MM.1S (cell line): ENCODE measurements at regions not wholly inside any gene's neighbourhood (a gene's known extent, or its start where the extent isn't known, plus 50 kb on each side); places are given as distances from the start of the nearest gene placed in this dataset.

ENCODE experiments used
- DNase-seq: peaks from one replicate; pipeline ENCODE4 v3.0.0-alpha.2; 2015
- H2AFZ ChIP-seq: fragments of 300-600 bp; sonication (generic); 2 replicates; pipeline ENCODE4 v1.6.0; 2016; ENCODE audit warnings: antibody characterized with exemption, low read length
- H3F3A ChIP-seq: fragments of 300-600 bp; sonication (generic); 2 replicates; pipeline ENCODE4 v1.6.1; 2016; ENCODE audit warnings: mild to moderate bottlenecking, antibody characterized with exemption, low read length, moderate library complexity, mixed read lengths; ENCODE audit not compliant: insufficient read depth
- H3K27ac ChIP-seq: fragments of 300-600 bp; sonication (generic); 2 replicates; pipeline ENCODE4 v1.5.1; 2016; ENCODE audit warnings: mild to moderate bottlenecking, low read length
- H3K27me3 ChIP-seq: fragments of 300-600 bp; sonication (generic); replicated peaks from 2 replicates; pipeline ENCODE4 v1.6.0; 2016; ENCODE audit warnings: low read length; ENCODE audit not compliant: insufficient read depth
- H3K36me3 ChIP-seq: fragments of 300-600 bp; sonication (generic); replicated peaks from 2 replicates; pipeline ENCODE4 v1.6.1; 2016; ENCODE audit warnings: mild to moderate bottlenecking, low read length, mixed read lengths; ENCODE audit not compliant: insufficient read depth
- H3K4me1 ChIP-seq: fragments of 300-600 bp; sonication (generic); 2 replicates; pipeline ENCODE4 v1.6.1; 2016; ENCODE audit warnings: low read length, mixed read lengths
- H3K4me2 ChIP-seq: fragments of 300-600 bp; sonication (generic); 2 replicates; pipeline ENCODE4 v1.6.0; 2016; ENCODE audit warnings: low read depth, low read length
- H3K4me3 ChIP-seq: fragments of 300-600 bp; sonication (generic); 2 replicates; pipeline ENCODE4 v1.5.1; 2016; ENCODE audit warnings: low read length, mixed read lengths
- H3K79me2 ChIP-seq: fragments of 300-600 bp; sonication (generic); 2 replicates; pipeline ENCODE4 v1.6.1; 2016; ENCODE audit warnings: mixed run types, low read length, mixed read lengths
- H3K9ac ChIP-seq: fragments of 300-600 bp; sonication (generic); 2 replicates; pipeline ENCODE4 v1.6.1; 2016; ENCODE audit warnings: low read length, mixed read lengths
- H3K9me2 ChIP-seq: fragments of 300-600 bp; sonication (generic); replicated peaks from 2 replicates; pipeline ENCODE4 v1.6.1; 2016; ENCODE audit warnings: mild to moderate bottlenecking, low read length, mixed read lengths; ENCODE audit not compliant: insufficient read depth
- H3K9me3 ChIP-seq: fragments of 300-600 bp; sonication (generic); replicated peaks from 2 replicates; pipeline ENCODE4 v1.6.1; 2016; ENCODE audit warnings: mild to moderate bottlenecking, low read length, mixed read lengths; ENCODE audit not compliant: insufficient read depth
- H4K20me1 ChIP-seq: fragments of 300-600 bp; sonication (generic); 2 replicates; pipeline ENCODE4 v1.6.1; 2016; ENCODE audit warnings: mild to moderate bottlenecking, low read length, moderate library complexity, mixed read lengths; ENCODE audit not compliant: insufficient read depth
- CTCF ChIP-seq: fragments of 300-600 bp; sonication (generic); IDR thresholded peaks from 2 replicates; pipeline ENCODE4 v1.5.1; 2016; ENCODE audit warnings: antibody characterized with exemption, low read length, mixed read lengths
- EZH2 ChIP-seq: fragments of 300-600 bp; sonication (generic); optimal IDR thresholded peaks from 2 replicates; pipeline ENCODE3; 2017; ENCODE audit warnings: low read depth, mild to moderate bottlenecking, antibody characterized with exemption, low read length, mixed read lengths
- EZH2phosphoT487 ChIP-seq: fragments of 300-600 bp; sonication (generic); IDR thresholded peaks from 2 replicates; pipeline ENCODE4 v1.6.1; 2018; ENCODE audit warnings: antibody characterized with exemption, low read length

GRCh38 chr6:82076916-82077315 is 170.6 kb downstream of the IBTK start:
- no peaks in the 10 kb centered on the region for H3K79me2 ChIP-seq
- H3K4me2 ChIP-seq = no peak overlapping the region
- H3K36me3 ChIP-seq = no peaks in the 10 kb centered on the region
- H3F3A ChIP-seq = no peaks in the 10 kb centered on the region
- H2AFZ ChIP-seq = no peak overlapping the region
- TF ChIP-seq EZH2 (no peak), CTCF (no peak)
- no peaks in the 10 kb centered on the region for H4K20me1 ChIP-seq
- H3K27me3 ChIP-seq = no peaks in the 10 kb centered on the region
- H3K27ac ChIP-seq = no peak overlapping the region
- H3K4me1 ChIP-seq = no peaks in the 10 kb centered on the region
- H3K9me2 ChIP-seq = no peaks in the 10 kb centered on the region
- no peak overlapping the region for H3K9ac ChIP-seq
- no peak overlapping the region for H3K4me3 ChIP-seq
- H3K9me3 ChIP-seq = no peaks in the 10 kb centered on the region
- DNase-seq = no peak

DNA sequence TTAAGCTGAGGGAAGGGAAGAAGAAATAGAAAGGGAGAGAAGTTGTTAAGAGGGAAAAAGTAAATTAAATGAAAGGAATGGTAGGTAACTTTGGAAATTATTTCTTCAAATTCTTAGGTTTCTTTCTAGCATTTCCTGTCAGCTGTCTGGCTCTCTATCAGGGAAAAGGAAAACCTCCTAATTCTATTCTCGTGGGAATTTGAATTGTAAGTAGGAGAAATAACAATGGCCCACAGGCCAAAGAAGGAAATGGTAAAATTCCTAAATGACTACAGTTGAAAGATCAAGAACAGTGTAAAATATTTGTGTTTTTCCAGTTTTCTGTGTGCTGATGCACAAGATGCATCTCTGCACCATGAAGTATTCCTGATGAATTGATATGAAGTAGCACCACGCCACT is 173.0 kb downstream of the IBTK start:
- H3K9me3 ChIP-seq = no peaks in the 10 kb centered on the region
- no peak overlapping the region for H3K9ac ChIP-seq
- H3K4me3 ChIP-seq = no peak overlapping the region
- H4K20me1 ChIP-seq = no peaks in the 10 kb centered on the region
- no peak for TF ChIP-seq EZH2phosphoT487
- TF ChIP-seq EZH2 = no peak
- no peak for TF ChIP-seq CTCF
- no peak overlapping the region for H2AFZ ChIP-seq
- no peak overlapping the region for H3K4me2 ChIP-seq
- H3K9me2 ChIP-seq = no peaks in the 10 kb centered on the region
- no peaks in the 10 kb centered on the region for H3K27me3 ChIP-seq
- no peak overlapping the region for H3K27ac ChIP-seq
- DNase-seq = no peak
- H3K79me2 ChIP-seq = no peaks in the 10 kb centered on the region
- peaks cover 8% of the 10 kb centered on the region for H3K4me1 ChIP-seq
- no peaks in the 10 kb centered on the region for H3F3A ChIP-seq
- no peaks in the 10 kb centered on the region for H3K36me3 ChIP-seq

- no peaks in the 10 kb centered on the region for H3K9me2 ChIP-seq
- peaks cover 8% of the 10 kb centered on the region for H3K4me1 ChIP-seq
- no peak overlapping the region for H3K4me3 ChIP-seq
- H3K79me2 ChIP-seq = no peaks in the 10 kb centered on the region
- H4K20me1 ChIP-seq = no peaks in the 10 kb centered on the region
- no peak for DNase-seq
- H3K9me3 ChIP-seq = no peaks in the 10 kb centered on the region
- TF ChIP-seq EZH2 = no peak
- no peak for TF ChIP-seq CTCF
- no peak for TF ChIP-seq EZH2phosphoT487
- no peaks in the 10 kb centered on the region for H3F3A ChIP-seq
- H2AFZ ChIP-seq = no peak overlapping the region
- no peaks in the 10 kb centered on the region for H3K36me3 ChIP-seq
- no peaks in the 10 kb centered on the region for H3K27me3 ChIP-seq
- no peak overlapping the region for H3K4me2 ChIP-seq
- no peak overlapping the region for H3K9ac ChIP-seq
- no peak overlapping the region for H3K27ac ChIP-seq
Observed at GRCh38 chr6:82073484-82073883, 174.1 kb downstream of the IBTK start.

DNA sequence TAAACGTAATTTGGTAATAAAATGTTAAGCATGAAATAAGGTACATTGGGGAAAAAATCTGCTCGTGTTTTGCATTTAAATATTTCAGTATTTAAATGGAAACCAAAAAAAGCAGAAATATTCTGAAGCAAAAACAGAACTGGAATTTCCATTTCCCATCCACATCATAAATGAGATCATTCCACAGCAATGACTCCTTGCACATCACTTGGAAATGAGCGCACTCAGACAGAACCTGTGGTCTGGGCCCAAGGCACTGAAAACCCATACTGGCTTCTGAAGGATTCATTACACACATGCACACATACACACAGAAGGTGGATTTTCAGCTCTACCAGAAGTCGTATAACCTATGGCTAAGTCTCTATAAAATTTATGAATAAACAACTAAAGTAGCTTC is 174.8 kb downstream of the IBTK start:
- Histone ChIP-seq H3K4me3 (no peak overlapping the region), H3K9me3 (no peaks in the 10 kb centered on the region), H3K4me1 (peaks cover 8% of the 10 kb centered on the region), H4K20me1 (no peaks in the 10 kb centered on the region), H3K27me3 (no peaks in the 10 kb centered on the region), H3K79me2 (no peaks in the 10 kb centered on the region), H3K9ac (no peak overlapping the region), H3K4me2 (no peak overlapping the region), H3F3A (no peaks in the 10 kb centered on the region), H3K27ac (no peak overlapping the region), H3K36me3 (no peaks in the 10 kb centered on the region), H2AFZ (no peak overlapping the region), H3K9me2 (no peaks in the 10 kb centered on the region)
- no peak for DNase-seq
- no peak for TF ChIP-seq CTCF
- TF ChIP-seq EZH2phosphoT487 = no peak
- no peak for TF ChIP-seq EZH2
